Tibial nerve (tissue), 3 donors: ENCODE measurements at regions not wholly inside any gene's neighbourhood (a gene's known extent, or its start where the extent isn't known, plus 50 kb on each side); places are given as distances from the start of the nearest gene placed in this dataset.

Experiments
- CTCF ChIP-seq, 5 experiments: fragments of 200-600 bp in 3 of 5; fragments of 450-650 bp in 2 of 5; sonication (generic) in 3 of 5; IDR thresholded peaks; one replicate each; pipeline ENCODE4 v1.5.1; 2016 to 2019; ENCODE audit warnings: antibody characterized with exemption in 5 of 5, mild to moderate bottlenecking in 3 of 5, moderate library complexity in 2 of 5
- POLR2A ChIP-seq, 2 donors: fragments of 450-650 bp; IDR thresholded peaks; one replicate each; pipeline ENCODE4 v1.6.1; 2017; ENCODE audit warnings: antibody characterized with exemption in 2 of 2, mild to moderate bottlenecking in 2 of 2, moderate library complexity in 2 of 2

GRCh38 chr12:46547421-46548354 is 175.1 kb upstream of the SLC38A2 start:
- TF ChIP-seq POLR2A (IDR thresholded peaks at IDR 0.05): no peak
- no peak for TF ChIP-seq CTCF (IDR thresholded peaks at IDR 0.05)
